ENCODE measurements at regions not wholly inside any gene's neighbourhood (a gene's known extent, or its start where the extent isn't known, plus 50 kb on each side); places are given as distances from the start of the nearest gene placed in this dataset.
A peak's percentile ranks its signal among the peaks of the same experiment; 100 is the strongest.

DNA sequence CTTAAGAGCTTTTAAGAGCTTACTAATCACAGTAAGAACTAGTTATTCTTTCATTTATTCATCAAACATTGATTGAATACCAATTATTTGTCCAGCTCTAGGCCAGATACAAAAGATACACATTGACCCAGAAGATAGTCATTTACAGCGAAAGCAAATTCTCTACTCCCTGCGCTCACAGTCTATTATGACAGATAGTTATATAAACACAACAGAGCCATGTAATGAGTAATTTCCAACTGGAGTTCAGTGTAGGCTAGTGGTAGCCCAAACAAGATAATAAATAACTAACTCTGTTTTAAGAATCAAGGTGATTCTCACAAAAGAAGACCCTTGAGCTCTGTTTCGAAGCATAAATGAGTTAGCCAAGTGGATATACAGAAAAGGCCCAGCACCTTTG, 397.8 kb upstream of the TLE4 start:
- no peak for DNase-seq

DNA sequence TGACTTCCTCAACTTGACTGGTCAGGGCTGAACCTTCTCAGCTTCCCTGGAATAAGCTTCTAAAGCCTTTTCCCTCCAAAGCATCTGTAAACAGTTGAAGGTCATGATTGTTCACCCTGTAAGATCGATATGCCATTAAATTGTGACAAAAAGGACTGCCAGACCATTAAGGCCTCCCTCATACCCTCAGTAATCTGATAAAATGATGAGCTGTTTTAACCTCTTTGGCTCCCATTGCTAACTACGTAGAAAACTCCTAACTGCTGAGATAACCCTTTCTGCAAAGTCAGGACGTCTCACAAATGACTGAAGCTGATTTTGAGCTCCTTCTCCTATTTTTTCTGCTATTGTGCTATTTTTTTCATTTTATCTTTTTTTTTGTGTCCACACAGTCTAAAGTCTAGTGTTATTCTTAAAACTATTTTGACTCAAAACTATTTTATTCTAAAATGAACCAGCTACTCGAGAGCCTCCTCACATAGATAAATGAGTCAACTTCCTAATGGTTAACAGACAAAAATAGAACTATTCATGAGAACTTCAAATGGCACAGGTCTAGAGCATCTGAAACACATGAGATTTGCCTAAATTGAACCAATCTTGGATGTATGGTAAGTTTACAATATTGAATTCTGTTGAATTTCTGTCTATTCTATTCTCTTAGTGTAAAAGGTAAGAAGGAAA, 395.6 kb upstream of the TLE4 start:
- no peak for DNase-seq

DNA sequence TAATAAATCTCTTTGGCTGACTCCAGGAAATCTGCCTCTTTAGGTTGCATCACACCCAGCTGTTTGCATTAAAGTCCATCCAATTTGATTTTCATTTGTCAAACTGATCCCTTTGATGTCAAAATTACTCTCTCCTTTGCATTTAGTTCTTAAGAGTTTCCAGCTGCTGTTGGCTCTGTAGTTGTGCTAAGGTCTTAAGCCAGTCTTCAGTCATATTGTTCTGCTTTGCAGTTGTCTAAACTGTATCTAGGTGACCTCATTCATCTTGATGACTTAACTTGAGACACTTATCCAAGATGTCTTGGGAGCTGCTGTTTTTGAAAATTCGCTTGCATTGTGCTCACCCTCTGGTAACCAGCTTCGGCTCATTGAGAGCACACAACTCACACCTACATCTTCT, 386.9 kb upstream of the TLE4 start:
- DNase-seq: no peak

DNA sequence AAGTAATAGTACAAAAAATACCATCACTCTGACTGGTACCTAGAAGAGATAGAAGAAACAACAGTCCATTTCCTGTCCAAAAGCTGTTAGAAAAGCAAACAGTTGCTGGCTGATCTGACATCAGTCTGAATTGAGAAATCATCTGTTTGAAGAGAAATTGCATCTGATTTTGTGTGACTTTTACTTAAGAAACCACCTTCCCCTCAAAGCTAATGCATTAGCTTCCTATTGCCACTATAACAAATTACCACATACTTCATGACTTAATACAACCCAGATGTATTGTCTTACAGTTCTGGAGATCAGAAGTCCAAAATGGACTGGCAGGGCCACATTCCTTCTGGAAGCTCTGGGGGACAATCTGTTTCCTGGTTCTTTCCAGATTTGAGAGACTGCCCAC, 385.9 kb upstream of the TLE4 start:
- no peak for DNase-seq

DNA sequence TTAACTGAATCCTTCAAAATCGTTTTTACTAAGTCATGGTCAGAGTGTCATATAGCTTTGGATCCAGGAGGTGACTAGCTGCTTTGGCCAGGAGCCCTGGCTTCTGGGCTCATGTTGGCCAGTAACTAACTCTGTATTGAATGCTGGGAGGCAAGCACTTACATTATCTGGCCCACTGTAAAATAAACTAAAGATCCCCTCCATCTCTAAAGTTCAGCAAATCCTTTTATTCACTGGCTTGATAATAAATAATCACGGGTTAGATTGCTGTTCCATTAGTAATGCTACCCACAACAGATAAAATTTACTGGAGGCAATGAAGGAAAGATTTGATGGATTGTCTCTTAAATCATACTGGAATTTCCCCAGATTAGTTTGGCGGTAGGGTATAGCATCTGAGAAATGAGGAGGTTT, 382.2 kb upstream of the TLE4 start:
- no peak for DNase-seq

DNA sequence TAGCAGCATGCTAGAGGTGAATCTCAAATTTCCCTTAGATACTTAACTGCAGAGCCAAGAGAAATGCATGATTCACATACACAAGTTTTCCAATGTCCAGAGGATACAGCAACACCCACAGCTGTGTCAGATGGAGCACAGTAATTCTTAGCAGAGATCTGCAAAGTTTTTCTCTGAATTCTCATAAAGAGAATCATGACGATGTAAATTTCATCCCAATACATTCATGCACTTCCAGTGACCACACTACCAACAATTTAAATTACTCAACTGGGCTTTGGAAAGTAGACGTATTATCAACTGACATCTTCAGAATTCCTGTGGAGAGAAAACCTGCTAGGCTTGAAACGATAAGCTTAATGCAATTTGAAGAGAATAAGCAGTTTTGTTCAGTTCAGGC, 378.8 kb upstream of the TLE4 start:
- no peak for DNase-seq

DNA sequence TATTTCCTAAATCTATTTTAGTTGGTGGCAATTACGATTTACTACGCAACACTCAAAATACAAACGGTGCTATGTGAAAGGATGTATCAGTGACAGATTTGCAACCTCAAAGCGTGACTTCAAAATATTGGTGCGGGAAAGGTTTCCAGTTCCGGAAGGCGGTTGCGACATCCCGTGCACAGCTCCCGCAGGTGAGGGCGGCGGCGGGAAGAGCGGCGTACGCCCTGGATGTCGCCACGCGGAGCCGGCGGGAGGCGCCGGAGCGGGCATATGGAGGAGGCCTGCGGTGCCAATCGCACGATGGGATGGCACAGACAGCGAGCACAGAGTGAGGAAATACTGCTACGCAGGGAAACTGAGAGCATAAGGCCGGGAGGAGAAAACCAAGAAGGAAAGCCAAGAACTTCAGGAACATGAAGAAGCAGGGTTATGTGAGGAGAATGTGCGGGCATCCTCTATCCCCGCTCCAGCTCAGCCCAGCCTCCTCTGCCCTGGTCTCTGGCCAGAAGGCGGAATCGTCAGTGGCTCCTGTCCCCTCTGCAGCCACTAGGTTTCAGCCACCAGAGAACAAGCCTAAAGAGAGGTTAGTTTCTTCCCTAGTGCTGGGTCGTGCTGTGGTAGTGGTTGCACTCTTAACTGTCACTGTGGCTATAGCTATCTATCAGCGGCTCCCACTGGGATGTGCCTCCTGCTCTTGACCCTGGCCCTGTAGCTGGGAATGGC, 378.1 kb upstream of the TLE4 start:
- no peak for DNase-seq

DNA sequence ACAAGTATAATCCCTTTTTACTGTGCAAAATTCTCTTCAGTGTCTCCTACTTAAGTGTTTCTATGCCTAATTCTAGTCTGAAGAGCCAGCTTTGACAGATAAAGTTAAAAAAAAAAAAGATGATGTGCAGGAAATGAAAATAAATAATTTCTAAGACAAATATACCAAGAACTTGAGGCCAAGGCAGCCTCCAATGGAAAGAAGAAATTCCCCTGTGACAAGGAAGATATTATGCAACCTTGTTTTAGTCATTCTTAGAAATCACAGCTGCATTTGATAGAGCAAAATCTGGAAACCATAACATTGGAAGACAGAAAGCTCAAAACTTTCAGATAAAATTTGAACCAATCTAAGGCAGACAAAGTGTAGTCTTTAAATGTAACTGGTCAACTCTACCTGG, 375.9 kb upstream of the TLE4 start:
- DNase-seq: no peak

DNA sequence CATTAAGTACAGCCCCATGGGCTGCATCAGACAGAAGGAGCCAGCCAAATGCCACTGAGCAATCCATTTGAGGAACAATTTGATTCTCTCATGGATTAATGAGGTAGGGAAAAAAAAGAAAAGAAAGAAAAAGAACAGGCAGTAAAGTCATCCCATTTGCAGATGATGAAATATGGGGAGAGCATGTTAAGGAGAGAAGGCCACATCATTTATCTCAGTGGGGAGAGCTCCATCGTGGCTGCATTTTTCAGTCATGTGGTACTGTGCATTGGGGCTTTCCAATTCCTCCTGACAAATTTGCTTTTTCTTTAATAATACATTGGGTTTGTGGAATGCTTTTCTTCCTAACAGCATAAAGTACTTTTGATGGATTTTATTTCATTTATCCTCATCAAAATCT, 375.2 kb upstream of the TLE4 start:
- DNase-seq: no peak

DNA sequence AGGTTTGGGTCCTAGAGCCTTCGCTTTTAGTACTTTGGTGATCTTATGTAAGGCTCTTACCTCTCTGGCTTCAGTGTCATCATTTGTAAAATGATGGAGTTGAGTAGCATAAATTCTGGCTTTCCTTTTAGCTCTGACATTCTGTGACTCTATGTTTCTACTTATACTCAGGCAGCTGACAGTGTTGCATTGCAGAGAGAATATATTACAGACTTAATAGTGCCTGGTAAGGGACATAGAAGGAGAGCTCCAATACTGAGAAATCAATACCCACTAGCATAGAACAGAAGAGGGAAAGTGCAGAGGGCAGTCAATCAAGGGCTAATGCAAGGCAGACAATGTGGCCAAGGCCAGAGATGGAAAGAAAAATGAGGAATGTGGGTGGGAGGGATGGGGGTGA, 371.4 kb upstream of the TLE4 start:
- no peak for DNase-seq

DNA sequence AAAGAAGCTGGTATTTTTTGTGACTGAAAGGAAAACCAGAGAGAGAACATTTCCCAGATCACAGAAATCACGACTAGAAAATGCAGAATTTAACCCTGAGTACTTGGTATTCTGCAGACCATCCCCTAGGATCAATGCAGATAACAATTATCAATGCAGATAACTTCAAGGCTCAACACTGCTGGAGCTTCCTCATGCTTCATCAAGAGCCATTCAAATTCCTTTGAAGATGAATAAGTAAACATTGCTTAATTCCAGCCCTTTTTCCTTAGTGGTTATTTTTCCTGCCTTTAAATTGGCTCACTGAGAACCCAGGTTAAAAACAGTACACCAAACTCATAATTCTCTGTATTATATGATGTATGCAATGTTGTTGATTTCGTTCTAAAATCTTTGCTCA, 370.1 kb upstream of the TLE4 start:
- no peak for DNase-seq

DNA sequence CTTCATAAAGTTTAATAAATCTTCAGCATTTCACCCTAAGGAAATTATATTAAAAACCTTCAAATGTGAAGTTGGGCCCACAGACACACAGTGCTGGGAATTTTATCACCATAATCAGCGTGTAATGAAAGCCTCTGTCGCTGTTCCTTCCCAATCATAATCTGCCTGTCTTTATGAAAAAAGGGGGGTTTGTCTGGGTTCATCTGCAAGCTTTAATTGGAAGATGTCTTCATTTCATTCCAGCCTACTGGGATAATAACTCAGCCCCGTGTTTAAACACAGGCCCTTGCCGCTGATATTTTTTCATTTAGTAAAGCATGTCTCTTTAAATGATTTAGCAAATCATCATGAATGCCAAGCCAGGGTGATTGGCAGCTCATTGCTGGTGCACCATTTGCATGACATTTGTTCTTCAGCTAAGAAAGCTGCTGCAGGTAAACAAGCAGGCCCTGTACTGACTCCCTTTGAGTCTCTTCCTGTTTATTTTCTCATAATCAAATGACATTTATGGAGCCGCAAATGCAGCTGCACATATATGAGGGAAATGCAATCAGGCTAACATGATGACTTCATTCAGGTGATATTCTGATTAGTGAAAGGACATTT, 362.9 kb upstream of the TLE4 start:
- peak; percentile 4 for DNase-seq

DNA sequence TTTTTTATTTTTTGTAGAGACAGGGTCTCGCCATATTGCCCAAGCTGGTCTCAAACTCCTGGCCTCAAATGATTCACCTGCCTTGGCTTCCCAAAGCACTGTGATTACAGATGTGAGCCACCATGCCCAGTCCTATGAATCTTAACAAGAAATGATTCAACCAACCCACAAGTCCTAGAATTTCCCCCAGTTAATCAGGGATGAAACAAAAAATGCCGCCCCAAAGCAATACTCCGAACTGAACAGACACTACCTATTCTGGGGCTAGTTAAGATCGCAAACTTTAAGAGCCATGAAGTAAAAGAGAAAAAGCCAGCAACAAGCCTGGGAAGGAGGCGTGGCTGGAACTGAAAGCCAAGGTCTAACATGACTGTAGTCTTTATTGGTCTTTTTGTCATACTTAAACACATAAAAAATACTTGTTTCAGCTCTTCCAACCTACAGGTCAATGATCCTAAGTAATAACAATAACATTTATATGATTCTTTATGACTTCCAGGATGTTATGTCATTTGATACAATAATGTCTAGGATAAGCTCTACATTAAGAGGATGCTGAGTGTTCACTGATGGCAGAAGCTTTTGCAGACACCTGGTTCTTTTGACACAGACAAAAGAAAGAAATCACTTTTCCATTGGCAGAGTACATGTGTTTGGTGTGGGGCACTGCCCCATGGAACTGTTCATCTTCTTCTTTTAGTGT, 361.1 kb upstream of the TLE4 start:
- DNase-seq: peak; percentile 0

DNA sequence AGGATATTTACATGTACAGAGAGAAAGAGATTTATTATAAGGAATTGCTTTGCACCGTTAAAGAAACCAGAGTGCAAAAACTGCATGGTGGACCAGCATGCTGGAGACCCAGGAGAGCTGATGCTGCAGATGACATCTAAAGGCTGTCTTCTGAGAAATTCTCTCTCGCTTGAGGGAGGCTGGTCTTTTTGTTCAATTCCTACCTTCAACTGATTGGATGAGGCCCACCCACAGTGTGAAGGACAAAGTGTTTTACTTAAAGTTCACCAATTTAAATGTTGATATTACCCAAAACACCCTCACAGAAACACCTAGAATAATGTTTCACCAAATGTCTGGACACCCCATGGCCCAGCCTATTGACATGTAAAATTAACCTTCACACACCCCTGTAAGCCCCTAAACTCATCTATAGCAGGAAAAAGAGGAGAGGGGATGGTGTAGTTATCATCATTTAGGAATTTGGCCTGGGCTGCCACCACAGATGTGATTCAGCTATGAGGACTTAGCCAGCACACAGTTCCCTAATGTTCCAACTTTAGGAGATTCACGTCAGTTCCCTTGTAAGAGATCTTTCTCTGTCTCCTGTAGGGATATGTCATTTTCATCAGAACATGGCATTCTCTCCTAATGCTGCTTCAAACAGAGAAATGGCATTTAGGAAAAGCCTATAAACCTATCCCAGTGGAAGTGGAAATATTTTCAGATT, 358.2 kb upstream of the TLE4 start:
- no peak for DNase-seq

DNA sequence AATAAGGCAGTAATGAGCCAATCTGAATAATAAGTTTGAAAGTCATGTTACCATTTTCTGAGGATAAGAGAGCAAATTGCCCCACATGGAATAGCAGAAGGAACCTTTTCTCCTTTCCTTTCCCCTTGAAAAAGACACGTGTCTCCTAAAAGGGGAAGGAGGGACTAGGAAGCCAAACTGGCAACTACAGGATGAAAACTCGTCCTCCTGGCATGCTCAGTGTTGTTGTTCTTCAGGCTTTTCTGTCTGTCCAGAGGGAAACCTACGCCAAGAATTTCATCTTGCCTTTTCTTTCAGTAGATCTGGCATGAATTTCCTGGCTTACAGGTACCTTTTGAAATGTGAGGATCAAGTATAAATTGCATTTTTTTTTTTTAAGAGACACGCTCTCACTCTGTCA, 355.9 kb upstream of the TLE4 start:
- DNase-seq: no peak

DNA sequence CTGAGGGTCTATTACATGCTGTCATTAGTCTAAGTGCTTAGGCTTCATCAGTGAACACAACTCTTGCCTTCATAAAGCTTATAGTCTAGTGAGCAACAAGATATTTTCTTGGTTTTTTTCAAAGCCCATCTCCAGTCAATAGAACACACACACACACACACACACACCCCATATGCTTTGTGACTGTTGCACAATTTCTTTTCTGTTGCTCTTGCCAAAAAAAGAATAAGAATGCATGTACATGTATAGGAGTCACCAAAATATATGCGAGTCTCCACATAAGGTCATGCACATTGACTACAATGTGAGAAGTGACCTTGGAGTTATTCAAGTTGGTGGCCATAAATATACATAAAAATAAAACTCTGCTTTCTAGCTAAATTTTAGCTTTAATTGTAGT, 351.5 kb upstream of the TLE4 start:
- DNase-seq: no peak

DNA sequence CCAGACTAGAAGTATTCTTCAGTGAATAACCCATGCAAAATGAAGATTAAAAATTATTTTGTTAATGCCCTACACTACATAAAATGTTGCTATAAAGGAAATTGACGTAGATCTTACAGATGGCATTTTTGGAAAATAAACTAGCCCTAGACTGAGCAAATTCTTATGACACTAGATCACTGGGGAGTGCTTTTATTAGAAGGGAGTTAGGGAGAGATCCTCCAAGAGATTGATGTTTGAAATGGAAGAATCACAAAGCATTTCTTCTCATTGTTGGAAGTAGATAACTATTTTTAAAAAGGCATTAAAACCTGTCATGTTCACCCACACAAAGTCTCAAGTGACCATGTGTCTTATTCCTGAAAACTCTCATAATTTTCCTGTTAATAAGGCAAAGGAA, 351.1 kb upstream of the TLE4 start:
- no peak for DNase-seq

DNA sequence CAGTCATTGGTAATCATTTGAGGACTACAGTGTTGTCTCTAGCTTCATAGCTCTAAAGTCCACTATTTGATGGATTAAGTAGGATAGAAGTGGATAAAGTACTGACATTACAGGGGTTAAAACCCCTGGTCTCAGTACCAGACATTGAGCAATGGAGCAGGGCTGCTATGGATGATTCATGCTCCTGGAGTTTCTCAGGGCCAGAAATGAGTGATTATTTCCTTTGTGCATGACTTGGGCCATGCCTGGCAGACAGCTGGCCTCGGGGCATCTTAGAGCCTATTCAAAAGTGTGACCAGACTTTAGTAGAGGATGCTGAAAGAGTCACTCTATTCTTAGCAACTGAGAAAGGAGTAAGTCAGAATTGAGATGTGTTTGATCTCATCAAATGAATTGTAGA, 350.7 kb upstream of the TLE4 start:
- DNase-seq: no peak

DNA sequence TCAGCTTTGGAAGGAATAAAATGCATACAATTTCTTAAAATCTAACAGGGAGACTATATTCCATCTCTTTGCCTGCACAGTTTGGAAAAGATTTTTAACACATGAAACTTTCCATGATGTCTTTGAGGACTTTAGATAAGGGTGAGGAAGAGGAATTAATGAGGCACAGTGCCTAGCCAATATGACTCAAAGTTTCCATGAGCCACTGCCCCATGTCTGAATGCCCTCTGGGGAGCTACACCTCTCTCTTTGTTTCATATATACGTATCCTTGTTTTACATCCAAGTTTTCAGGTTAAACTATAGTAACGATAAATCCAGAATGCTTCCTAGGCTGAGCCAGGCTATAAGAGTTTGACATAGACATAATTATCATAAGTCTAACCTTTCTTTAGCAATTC, 349.3 kb upstream of the TLE4 start:
- DNase-seq: no peak

DNA sequence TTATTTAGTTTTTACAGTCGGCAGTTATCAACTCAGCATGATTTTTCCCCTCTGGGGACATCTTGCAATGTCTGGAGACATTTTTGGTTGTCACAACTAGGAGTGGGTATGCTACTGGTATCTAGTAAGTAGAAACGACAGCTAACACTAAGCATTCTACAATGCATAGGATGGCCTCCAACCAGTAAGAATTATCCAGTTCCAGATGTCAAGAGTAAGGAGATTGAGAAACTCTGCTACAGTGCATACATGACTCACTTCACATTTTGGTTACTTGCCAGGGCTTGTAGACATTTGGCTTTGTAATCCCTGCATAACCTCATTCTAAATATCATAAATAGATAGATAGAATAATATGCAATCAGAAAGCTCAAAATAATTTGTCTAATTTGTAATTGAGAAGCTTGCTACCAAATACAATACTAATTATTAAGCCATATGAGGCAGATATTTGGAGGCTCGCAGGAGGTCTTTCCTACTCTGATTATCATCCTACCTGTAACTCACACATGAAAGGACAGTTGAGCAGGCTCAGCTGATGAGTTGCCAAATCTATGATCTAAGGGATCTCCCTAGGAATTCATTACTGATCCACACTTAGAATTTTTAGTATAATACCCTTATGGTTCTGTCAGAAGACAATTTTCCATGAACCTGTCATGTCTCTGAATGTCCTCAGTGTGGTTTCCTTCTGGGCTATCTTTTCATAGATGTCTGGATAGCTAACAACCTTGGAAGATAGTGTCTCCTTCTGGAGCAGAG, 346.9 kb upstream of the TLE4 start:
- no peak for DNase-seq

DNA sequence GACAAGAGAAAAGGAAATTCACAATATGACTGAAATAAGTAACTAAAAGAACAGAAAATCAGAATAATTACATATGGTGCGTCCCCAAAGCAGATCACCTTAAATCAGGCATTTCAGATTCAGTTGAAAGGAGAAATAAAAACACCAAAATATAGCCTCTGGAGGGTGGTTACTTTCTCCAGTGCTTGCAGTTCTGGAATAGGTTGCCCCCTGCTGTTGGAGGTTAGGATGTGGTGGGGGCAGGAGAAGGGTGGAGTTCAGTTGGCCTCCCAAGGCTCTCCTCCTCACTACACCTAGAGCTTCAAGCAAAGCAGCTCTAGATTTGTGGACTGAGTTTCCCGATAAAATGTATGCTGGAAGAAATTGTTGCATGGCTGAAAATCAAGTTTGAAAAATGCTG, 338.2 kb upstream of the TLE4 start:
- DNase-seq: no peak

DNA sequence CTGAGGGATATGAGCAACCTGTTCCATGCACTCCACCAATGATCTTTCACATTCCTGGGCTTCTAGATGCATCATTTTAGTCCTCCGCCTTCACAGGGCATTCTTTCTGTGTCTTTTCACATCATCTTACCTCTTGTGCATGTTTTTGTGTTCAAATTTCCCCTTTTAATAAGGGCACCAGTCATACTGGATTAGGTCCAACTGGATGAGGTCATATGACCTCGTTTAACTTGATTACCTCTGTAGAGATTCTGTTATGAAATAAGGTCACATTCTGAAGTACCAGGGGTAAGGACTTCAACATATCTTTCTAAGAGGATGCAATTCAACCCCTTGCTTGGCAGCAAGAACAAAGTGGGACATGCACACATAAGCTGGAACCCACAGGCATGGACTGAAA, 335.3 kb upstream of the TLE4 start:
- DNase-seq: no peak

DNA sequence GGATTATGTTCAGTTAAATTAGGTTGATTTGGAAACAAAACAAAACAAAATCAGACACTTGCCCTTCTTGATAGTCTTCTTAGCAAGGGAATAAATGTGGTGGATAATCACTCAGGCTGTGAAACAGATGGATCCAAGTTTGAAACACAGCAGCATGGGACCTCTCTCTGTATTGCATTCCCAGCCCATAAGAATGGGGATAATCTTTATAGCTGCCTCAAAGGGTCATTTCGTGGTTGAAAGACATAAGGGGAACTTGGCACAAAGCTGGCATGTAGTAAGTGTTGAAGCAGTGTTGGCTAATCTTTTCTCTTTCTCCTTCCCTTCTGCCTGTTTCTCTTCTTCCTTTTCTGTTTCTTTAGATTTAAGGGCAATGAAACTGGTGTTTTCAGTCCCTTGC, 333.9 kb upstream of the TLE4 start:
- DNase-seq: no peak
